ENCODE measurements at regions not wholly inside any gene's neighbourhood (a gene's known extent, or its start where the extent isn't known, plus 50 kb on each side); places are given as distances from the start of the nearest gene placed in this dataset.

DNA sequence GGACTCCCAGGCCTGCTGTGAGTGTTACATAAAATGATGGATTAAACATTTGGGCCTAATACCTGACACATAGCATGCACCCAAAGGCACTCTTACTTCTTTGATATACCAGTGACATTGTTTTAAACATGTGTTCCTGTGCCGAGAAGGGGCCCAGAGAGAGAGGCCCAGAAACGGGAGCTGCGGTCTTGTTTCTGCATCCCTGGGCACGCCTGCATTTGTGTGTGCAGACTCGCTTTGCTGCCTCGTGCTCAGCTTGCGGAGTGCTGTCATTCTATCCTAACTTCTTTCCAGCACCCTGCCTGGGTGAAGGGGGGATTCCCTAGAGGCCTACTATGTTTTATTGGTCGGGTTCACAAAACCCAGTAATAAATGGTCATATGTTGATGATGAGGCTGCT lies 666.2 kb upstream of the HS6ST1 start:
- TF ChIP-seq CTCF (IDR thresholded peaks at IDR 0.05; ENCODE audit: low read depth, low read length) = no peak
- no peak for TF ChIP-seq EZH2phosphoT487 (IDR thresholded peaks at IDR 0.05; ENCODE audit: low read depth)
